H9 (cell line): ENCODE measurements at regions not wholly inside any gene's neighbourhood (a gene's known extent, or its start where the extent isn't known, plus 50 kb on each side); places are given as distances from the start of the nearest gene placed in this dataset.

Source experiments
- DNase-seq: peaks from one replicate; pipeline ENCODE4 v3.0.0-alpha.2; 2017
- H2AFZ ChIP-seq: one replicate; pipeline ENCODE4 v1.6.1; 2013; ENCODE audit warnings: mild to moderate bottlenecking, low read length, control low read depth, moderate library complexity
- H2AK5ac ChIP-seq: 2 replicates; pipeline ENCODE4 v1.6.1; 2013; ENCODE audit warnings: low read length, control low read depth, mixed read lengths; ENCODE audit not compliant: insufficient read length
- H2BK120ac ChIP-seq: one replicate; pipeline ENCODE4 v1.6.1; 2013; ENCODE audit warnings: low read depth, mild to moderate bottlenecking, low read length, control low read depth, inconsistent platforms; ENCODE audit not compliant: poor library complexity, severe bottlenecking
- H2BK12ac ChIP-seq: 2 replicates; pipeline ENCODE4 v1.6.1; 2013; ENCODE audit warnings: low read length, control low read depth, mixed read lengths, low read depth; ENCODE audit not compliant: insufficient read length
- H2BK15ac ChIP-seq: 2 replicates; pipeline ENCODE4 v1.6.1; 2013; ENCODE audit warnings: low read depth, low read length, control low read depth
- H2BK20ac ChIP-seq: one replicate; pipeline ENCODE4 v1.6.1; 2013; ENCODE audit warnings: low read depth, mild to moderate bottlenecking, low read length, control low read depth, inconsistent platforms; ENCODE audit not compliant: poor library complexity, severe bottlenecking
- H2BK5ac ChIP-seq: 2 replicates; pipeline ENCODE4 v1.6.1; 2013; ENCODE audit warnings: low read length, control low read depth, mixed read lengths; ENCODE audit not compliant: insufficient read length
- H3K14ac ChIP-seq: 2 replicates; pipeline ENCODE4 v1.6.1; 2013; ENCODE audit warnings: low read length, control low read depth; ENCODE audit not compliant: insufficient read depth
- H3K18ac ChIP-seq: 2 replicates; pipeline ENCODE4 v1.6.1; 2013; ENCODE audit warnings: low read depth, mild to moderate bottlenecking, mixed read lengths, low read length, control low read depth; ENCODE audit not compliant: insufficient read length
- H3K23ac ChIP-seq: 2 replicates; pipeline ENCODE4 v1.6.1; 2013; ENCODE audit warnings: low read length, control low read depth, mixed read lengths, low read depth; ENCODE audit not compliant: insufficient read length
- H3K23me2 ChIP-seq: 2 replicates; pipeline ENCODE4 v1.6.1; 2013; ENCODE audit warnings: low read depth, mild to moderate bottlenecking, mixed read lengths, low read length, control low read depth; ENCODE audit not compliant: insufficient read length, poor library complexity, severe bottlenecking
- H3K27ac ChIP-seq: 2 replicates; pipeline ENCODE4 v1.5.1; 2013; ENCODE audit warnings: low read length, control low read depth, mixed read lengths, low read depth; ENCODE audit not compliant: insufficient read length
- H3K27me3 ChIP-seq: 2 replicates; pipeline ENCODE4 v1.6.1; 2013; ENCODE audit warnings: low read length, control low read depth, inconsistent platforms; ENCODE audit not compliant: insufficient read depth
- H3K4ac ChIP-seq: 2 replicates; pipeline ENCODE4 v1.6.1; 2013; ENCODE audit warnings: low read depth, mild to moderate bottlenecking, control low read depth, inconsistent platforms, low read length, moderate library complexity
- H3K4me1 ChIP-seq: 2 replicates; pipeline ENCODE4 v1.6.1; 2013; ENCODE audit warnings: low read length, control low read depth, inconsistent platforms; ENCODE audit not compliant: insufficient read depth
- H3K4me2 ChIP-seq: 2 replicates; pipeline ENCODE4 v1.6.1; 2013; ENCODE audit warnings: low read length, control low read depth, mixed read lengths; ENCODE audit not compliant: insufficient read length, insufficient read depth
- H3K56ac ChIP-seq: 2 replicates; pipeline ENCODE4 v1.6.1; 2013; ENCODE audit warnings: low read depth, mild to moderate bottlenecking, mixed read lengths, low read length, control low read depth; ENCODE audit not compliant: insufficient read length
- H3K79me1 ChIP-seq: 2 replicates; pipeline ENCODE4 v1.6.1; 2013; ENCODE audit warnings: low read depth, mild to moderate bottlenecking, moderate library complexity, low read length, control low read depth, inconsistent platforms; ENCODE audit not compliant: insufficient read depth, poor library complexity, severe bottlenecking
- H3K79me2 ChIP-seq: 2 replicates; pipeline ENCODE4 v1.6.1; 2013; ENCODE audit warnings: low read length, control low read depth, inconsistent platforms; ENCODE audit not compliant: insufficient read depth
- H3K9ac ChIP-seq: 2 replicates; pipeline ENCODE4 v1.6.1; 2013; ENCODE audit warnings: low read length, control low read depth, mixed read lengths; ENCODE audit not compliant: insufficient read length; ENCODE audit errors: extremely low read depth
- H3K9me3 ChIP-seq: one replicate; pipeline ENCODE4 v1.6.1; 2013; ENCODE audit warnings: low read depth, low read length, inconsistent platforms; ENCODE audit not compliant: control insufficient read depth
- H3T11ph ChIP-seq: one replicate; pipeline ENCODE4 v1.6.1; 2013; ENCODE audit warnings: mild to moderate bottlenecking, low read length, control low read depth, inconsistent platforms
- H4K20me1 ChIP-seq: one replicate; pipeline ENCODE4 v1.6.1; 2013; ENCODE audit not compliant: control insufficient read depth, insufficient read length, insufficient read depth
- H4K5ac ChIP-seq: 2 replicates; pipeline ENCODE4 v1.6.1; 2013; ENCODE audit warnings: low read depth, mild to moderate bottlenecking, mixed read lengths, low read length, control low read depth; ENCODE audit not compliant: insufficient read length
- H4K8ac ChIP-seq: replicated peaks from 2 replicates; pipeline ENCODE4 v1.6.1; 2013; ENCODE audit warnings: low read length, control low read depth, mixed read lengths, low read depth; ENCODE audit not compliant: insufficient read length
- H4K91ac ChIP-seq: 2 replicates; pipeline ENCODE4 v1.6.1; 2013; ENCODE audit warnings: low read depth, mild to moderate bottlenecking, moderate library complexity, mixed read lengths, low read length, control low read depth; ENCODE audit not compliant: insufficient read length
- H3K27ac Mint-ChIP-seq, 3 experiments: 2 replicates in 2 of 3; 3 replicates in 1 of 3; pipeline ENCODE4 v1.8.0; 2020 to 2021; ENCODE audit warnings: mixed read lengths in 3 of 3, mild to moderate bottlenecking in 1 of 3, moderate library complexity in 1 of 3
- H3K27me3 Mint-ChIP-seq: 2 replicates; pipeline ENCODE4 v1.8.0; 2021; ENCODE audit warnings: low read depth, mild to moderate bottlenecking, moderate library complexity, mixed read lengths
- H3K36me3 Mint-ChIP-seq, 3 experiments: 2 replicates in 2 of 3; 3 replicates in 1 of 3; pipeline ENCODE4 v1.8.0; 2020 to 2021; ENCODE audit warnings: low read depth in 3 of 3, mixed read lengths in 3 of 3; ENCODE audit not compliant: insufficient read depth in 1 of 3
- H3K4me1 Mint-ChIP-seq, 2 experiments: 2 replicates each; pipeline ENCODE4 v1.8.0; 2020; ENCODE audit warnings: mixed read lengths in 2 of 2
- H3K4me3 Mint-ChIP-seq, 2 experiments: 2 replicates in 1 of 2; 3 replicates in 1 of 2; pipeline ENCODE4 v1.8.0; 2020 to 2021; ENCODE audit warnings: mild to moderate bottlenecking in 2 of 2, mixed read lengths in 2 of 2, moderate library complexity in 1 of 2
- H3K9me3 Mint-ChIP-seq, 2 experiments: 2 replicates in 1 of 2; 3 replicates in 1 of 2; pipeline ENCODE4 v1.8.0; 2020; ENCODE audit warnings: mild to moderate bottlenecking in 2 of 2, mixed read lengths in 2 of 2, moderate library complexity in 1 of 2
- WGBS: extraction: QIAGEN DNeasy Blood & Tissue Kit; methylation state at CpG from one replicate; pipeline ENCODE4 v1.1.7; 2013; ENCODE audit warnings: missing lambda C conversion rate, low lambda C conversion rate, mixed read lengths; ENCODE audit not compliant: insufficient read length; ENCODE audit errors: extremely low coverage; 5-methylcytosine and 5-hydroxymethylcytosine counted together
- TF ChIP-seq, protein P1 (sequence below): fragments of 200-600 bp; sonication (generic); conservative IDR thresholded peaks from 3 replicates; pipeline ENCODE4 v1.8.0; 2021; ENCODE audit warnings: antibody characterized with exemption, mild to moderate bottlenecking

DNA sequence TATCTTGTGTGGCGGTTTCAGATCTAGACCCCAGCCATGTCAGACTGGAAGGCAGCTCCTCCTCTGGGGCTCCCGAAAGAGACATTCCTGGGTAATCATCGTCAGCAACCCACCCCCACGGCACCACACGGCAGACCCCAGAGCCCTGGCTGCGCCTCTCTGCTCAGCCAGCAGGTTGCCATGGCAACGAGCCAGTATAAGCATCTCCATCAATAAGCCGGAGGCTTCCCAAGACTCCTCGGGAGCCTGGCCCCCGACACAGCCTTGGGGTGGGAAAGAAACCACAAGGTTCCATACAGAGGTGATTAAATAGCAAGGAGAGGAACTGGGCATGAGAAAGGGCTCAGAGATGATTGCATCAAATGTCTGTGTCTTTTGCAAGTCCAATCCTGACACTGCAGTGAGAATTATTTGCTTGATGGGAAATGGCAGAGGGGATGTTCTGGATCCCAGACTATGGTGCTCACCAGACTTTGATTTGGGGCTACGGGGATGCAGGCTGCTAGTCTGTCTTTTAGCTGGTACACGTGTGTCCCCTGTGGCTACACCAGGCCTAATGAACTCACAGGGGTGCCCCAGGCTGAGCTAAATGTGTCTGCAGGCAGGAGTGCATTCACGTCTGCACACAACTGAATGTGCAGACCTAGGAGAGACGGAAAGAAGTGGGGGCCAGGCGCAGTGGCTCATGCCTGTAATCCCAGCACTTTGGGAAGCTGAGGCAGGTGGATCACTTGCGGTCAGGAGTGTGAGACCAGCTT is 320.5 kb upstream of the TNRC6C start:
- Histone ChIP-seq H4K91ac (no peak overlapping the region), H3K23ac (no peak overlapping the region), H3K4ac (no peak overlapping the region), H2AFZ (no peak overlapping the region), H3K79me2 (no peaks in the 10 kb centered on the region), H3K23me2 (no peaks in the 10 kb centered on the region), H2BK5ac (no peak overlapping the region), H4K20me1 (no peaks in the 10 kb centered on the region), H3K4me1 (no peaks in the 10 kb centered on the region; the same call in 1 of the 2 replicates), H4K5ac (no peak overlapping the region), H3K14ac (no peak overlapping the region), H3K27ac (no peak overlapping the region), H3T11ph (no peak overlapping the region), H2BK15ac (no peak overlapping the region), H3K9me3 (no peaks in the 10 kb centered on the region), H3K27me3 (no peaks in the 10 kb centered on the region; the same call in 1 of the 2 replicates), H3K56ac (no peak overlapping the region), H3K9ac (no peak overlapping the region), H2BK120ac (no peak overlapping the region), H2AK5ac (no peak overlapping the region), H4K8ac (no peak overlapping the region), H2BK12ac (no peak overlapping the region), H3K18ac (no peak overlapping the region), H3K4me2 (no peak overlapping the region), H2BK20ac (no peak overlapping the region), H3K79me1 (no peaks in the 10 kb centered on the region)
- Mint-ChIP-seq H3K4me1 (peaks cover 20 to 33% of the 10 kb centered on the region in 2 experiments), H3K36me3 (no peaks in the 10 kb centered on the region; a peak in 1 of 7 replicates), H3K9me3 (peaks cover 0 to 3% of the 10 kb centered on the region in 2 experiments; a peak in 1 of 5 replicates), H3K4me3 (no peak overlapping the region), H3K27ac (no peak overlapping the region), H3K27me3 (peaks cover 42% of the 10 kb centered on the region)
- no CpG with 5 or more reads among the region's 16 CpGs for WGBS
- TF ChIP-seq, protein P1, sequence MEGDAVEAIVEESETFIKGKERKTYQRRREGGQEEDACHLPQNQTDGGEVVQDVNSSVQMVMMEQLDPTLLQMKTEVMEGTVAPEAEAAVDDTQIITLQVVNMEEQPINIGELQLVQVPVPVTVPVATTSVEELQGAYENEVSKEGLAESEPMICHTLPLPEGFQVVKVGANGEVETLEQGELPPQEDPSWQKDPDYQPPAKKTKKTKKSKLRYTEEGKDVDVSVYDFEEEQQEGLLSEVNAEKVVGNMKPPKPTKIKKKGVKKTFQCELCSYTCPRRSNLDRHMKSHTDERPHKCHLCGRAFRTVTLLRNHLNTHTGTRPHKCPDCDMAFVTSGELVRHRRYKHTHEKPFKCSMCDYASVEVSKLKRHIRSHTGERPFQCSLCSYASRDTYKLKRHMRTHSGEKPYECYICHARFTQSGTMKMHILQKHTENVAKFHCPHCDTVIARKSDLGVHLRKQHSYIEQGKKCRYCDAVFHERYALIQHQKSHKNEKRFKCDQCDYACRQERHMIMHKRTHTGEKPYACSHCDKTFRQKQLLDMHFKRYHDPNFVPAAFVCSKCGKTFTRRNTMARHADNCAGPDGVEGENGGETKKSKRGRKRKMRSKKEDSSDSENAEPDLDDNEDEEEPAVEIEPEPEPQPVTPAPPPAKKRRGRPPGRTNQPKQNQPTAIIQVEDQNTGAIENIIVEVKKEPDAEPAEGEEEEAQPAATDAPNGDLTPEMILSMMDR, result no peak
- DNase-seq, result peak; percentile 26
